ENCODE measurements at regions not wholly inside any gene's neighbourhood (a gene's known extent, or its start where the extent isn't known, plus 50 kb on each side); places are given as distances from the start of the nearest gene placed in this dataset.

DNA sequence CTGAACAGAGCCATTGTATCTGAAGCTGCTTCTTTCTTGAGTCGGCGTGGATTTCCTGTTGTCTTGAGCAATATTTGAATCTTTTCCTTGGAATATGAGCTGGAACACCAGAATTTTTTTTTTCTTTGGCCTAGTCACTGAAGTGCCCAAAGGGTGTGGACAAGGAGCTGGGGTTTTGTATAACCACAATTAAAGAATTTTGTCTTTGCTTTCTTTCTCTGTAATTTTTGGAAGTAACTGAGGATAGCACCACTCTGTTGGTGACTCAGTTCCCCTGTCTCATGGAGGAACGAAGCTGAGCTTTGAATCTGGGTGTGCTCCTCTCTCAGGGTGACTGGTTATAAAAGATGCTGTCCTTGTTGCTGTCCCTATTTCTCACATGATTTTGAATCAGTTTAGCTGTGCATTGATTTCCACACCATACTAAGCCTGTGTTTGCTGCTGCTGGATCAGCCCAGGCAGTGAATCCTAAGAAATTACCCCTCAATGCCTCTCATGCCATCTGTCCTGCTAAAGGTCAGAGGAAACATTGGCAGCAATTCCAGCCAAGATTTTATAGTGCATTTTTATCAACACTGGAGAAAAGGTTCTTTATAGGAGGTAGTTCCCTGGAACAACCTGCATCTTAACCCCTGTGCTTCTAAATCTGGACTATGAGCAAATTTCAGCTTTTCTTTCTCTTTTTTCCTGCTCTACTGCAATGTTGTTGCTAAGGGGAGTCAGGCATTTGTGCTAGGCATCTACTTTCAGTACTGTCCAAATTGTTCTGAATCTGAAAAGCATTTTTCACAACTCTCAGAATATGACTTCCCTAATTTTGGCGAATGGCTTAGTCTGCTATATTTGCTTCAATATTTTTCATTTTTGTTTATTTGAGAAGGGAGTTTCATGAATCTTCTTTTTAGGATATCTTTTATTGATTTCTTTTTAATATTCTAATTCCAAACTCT, 540.8 kb downstream of the SOX6 start:
- no peak for DNase-seq (ENCODE audit: low read depth)

DNA sequence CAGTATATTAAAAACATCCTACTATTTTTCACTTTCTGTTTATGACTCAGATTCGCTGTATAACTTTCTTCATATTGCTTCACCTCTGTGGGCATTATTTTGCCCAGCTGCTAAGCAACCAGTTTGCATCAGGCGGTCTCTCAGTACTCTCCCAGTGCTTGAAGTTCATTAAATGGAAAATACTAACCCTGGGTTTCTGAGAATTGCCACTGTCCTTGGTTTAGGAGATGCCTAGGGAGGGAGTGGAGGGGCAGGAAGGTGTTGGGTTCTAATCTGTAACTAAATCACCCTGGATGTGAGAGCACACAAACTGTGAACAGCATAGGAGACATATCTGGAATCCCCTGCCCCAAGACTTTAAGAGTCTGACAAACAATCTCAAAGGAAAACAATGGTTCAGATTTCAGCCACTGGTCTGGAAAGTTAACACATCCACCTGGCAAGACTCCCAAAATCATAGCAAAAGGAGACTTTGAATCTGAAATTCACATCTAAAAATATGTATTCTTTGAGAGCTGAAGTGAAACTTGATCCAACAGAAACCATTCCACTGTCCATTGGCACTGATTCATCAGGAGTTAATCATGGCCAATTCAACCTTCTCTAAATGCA, 540.0 kb downstream of the SOX6 start:
- no peak for DNase-seq (ENCODE audit: low read depth)

DNA sequence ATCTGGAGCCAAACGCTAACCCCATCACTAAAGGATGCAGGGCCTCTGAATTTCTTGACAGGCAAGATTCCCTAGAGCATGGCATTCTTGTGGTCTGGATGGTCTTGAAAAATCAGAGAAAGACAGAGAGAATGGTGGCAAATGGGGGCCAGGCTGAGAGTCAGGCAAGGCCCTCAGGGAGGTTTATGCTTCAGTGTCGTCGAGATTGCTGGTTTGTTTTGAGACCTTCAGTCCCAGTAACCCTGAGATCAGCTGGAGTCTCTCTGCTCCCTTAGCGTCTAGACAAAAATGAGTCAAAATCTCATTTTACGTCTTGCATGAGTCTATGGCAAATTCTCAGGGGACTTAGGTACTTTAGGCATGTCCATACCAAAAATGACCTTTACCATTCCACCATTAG, 539.3 kb downstream of the SOX6 start:
- no peak for DNase-seq (ENCODE audit: low read depth)

DNA sequence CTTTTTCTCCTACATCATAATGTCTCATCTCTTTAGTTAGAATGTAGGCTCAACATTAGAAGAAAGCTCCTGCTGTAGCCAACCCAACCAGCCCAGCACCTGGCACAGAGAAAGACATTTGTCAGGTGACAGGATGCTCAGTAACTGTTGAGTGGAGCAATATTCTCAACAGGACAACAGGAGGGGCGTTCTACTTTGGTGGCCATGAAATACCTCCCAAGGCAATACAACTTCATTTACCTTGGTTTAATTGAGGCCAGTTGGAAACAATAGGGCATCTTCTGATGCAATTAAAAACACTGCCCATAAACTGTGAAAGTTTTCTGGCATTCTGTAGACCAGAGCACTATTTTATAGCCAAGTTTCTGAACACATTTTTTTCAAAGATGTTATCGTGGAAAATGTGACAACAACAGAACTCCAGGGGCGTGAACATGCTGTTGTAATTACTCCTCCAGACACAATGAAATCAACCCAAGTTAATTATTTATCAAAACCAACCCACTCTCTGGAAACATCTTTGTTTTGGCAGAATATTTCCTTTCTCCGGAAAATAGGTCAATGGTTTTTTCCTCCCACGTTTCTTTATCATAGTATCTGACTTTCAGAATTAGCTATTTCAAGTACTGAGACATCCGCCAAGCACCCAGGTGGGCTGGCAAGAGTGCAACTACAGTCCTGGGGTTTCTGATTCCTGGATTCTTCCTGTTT, 538.1 kb downstream of the SOX6 start:
- no peak for DNase-seq (ENCODE audit: low read depth)

DNA sequence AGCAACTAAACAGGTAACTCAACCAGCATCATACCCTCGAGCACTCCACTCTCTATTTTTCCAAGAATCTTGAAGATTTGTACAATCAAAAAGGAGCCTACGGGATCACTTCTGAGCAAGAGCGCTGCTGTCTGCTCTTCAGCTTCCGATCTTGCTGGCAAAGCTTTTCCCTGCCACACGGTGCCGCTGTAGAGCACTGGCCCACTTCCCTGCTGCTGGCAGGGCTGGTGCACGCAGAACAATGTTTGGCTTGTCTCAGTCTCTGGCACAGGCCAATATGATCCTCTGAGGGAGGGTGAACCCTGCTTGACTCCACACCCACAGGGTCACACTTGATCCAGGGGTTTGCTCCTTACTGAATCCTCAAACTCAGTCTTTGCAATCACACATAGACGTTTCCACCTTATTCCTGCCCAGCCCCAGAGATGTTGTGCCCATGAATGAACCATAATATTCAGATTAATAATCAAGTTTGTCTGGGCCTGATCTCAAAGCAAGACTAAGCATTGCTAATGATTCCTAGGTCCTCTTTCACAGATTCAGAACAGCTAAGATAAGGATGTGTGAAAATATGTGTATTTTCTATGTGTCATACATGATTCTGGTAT, 536.6 kb downstream of the SOX6 start:
- peak; percentile 14 for DNase-seq (ENCODE audit: low read depth)

DNA sequence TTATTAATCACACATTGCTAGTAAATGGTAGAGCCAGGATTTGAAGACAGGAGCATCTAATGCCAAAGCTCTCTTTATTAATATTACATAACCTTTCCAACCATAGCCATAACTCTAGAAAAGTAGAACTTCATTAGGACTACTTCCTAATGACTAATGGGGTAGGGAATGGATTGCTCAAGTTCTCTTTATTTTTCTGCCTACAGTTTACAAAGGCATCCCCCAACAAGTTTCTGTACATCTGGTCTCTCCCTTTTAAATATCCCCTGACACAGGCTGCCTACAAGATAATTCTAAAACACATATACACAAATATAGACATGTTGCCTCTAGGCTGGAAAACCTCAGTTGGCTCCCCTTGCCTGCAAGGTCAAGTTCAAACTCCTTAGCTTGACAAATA, 534.9 kb downstream of the SOX6 start:
- DNase-seq (ENCODE audit: low read depth), result no peak

DNA sequence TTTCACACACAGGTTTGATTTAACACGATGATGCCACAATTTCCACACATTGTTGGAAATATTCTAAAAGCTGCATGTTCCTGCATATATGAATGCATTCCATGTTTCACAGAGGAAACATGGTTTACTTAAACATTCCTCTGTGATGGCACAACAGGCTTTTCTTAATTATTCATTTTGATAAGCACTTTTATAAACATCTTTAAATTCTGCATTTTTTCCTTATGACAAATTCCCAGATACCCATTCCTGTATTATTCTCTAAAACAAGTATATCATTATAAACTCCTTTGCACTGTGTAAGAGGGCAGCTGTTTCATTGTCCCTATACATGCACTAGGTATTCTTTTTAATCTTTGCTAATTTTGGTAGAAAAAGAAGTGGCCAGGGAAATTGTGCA, 532.3 kb downstream of the SOX6 start:
- DNase-seq (ENCODE audit: low read depth), result no peak

DNA sequence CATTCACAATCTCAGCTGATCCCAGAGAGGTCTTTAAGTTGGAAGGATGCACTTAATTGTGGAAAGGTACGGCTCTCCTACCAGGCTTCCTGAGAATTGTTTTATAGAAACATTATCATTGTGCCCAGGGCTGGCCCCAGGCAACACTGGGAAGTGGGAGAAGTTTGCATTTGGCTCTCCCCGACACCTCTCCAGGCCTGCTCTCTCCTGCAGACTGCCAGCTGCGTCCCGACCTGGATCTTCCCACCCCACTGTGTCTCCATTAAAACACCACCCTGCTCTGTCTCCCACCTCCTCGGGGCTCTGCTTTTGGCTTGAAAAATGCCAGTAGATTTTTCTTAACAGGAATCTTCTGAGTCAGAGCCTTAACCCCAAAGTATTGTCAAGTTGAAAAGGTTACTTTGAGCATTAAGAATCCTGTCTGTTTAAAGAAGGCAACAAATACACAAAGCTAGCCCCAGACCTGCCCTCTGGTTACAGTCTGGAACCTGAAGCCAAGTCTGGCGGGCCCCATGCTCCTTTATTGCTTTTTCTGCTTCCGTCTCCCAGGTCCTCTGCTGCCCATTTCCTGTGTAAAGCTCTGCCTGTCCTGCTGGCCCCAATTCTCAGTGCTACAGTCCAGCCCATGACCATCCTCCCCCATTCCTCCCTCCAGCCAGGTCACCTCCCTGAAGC, 530.2 kb downstream of the SOX6 start:
- no peak for DNase-seq (ENCODE audit: low read depth)

DNA sequence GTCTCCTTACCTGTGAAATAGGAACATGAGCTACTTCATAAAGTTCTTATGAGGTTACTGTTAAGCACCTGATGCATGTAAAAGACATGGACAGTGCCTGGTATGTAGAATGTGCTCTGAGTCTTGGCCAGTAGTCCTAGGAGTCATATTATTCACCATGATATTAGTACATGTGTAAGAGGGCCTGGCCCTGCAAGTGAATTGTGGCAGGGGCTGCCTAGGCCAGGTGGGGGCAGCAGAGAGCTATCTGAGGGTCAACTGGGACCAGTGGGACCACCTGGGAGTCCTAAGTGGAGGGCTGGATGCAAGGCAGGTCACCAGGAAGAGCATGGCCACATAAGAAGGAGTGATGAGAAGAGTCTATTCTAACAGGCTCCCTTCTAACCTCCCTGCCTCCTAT, 529.5 kb downstream of the SOX6 start:
- no peak for DNase-seq (ENCODE audit: low read depth)

DNA sequence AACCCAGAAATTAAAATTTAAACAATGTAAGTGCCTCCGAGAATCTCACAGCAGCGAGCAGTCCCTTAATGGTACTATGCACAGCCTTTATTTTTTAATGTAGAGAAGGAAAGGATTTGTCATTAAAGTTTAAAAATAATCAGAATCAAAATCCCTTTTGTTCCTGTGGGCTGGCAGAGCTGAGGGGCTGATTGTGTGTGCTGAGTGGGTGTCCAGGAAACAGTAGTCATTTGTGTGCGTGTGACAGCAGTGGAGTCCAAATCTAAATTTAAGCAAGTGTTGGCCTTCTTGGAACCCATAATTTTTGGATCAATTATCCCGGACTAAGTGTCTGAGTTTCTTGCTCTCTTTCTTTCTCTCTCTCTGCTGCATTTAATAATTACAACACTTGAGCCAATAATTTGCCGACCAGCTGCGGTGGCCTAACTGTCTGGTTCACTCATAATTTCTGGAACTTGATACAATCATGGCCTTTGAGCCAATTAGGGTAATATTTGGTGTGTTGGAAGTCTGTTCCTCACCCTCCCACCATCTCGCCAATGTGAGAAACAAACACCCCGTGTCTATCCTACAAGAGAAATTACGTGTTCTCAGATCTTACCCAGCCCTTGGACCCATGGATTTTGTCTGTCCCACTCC, 528.0 kb downstream of the SOX6 start:
- no peak for DNase-seq (ENCODE audit: low read depth)

DNA sequence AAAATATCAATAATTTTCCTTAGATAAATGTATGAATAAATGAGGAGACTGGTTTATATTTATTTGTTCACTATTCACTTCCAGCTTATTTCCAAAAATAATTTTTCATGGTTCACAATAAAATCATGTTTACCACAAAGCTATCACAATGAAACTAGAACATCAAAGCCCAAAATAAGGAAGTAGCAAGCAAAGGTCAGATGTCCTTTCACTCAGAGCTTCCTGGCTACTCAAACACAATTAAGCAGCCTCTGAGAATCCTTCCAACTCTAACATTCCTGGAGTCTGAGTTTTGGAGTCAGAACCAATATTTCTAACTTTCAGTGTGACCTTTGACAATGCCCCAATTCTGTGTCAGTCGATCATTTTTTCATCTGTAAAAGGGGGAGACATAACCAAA, 527.0 kb downstream of the SOX6 start:
- DNase-seq (ENCODE audit: low read depth), result no peak

DNA sequence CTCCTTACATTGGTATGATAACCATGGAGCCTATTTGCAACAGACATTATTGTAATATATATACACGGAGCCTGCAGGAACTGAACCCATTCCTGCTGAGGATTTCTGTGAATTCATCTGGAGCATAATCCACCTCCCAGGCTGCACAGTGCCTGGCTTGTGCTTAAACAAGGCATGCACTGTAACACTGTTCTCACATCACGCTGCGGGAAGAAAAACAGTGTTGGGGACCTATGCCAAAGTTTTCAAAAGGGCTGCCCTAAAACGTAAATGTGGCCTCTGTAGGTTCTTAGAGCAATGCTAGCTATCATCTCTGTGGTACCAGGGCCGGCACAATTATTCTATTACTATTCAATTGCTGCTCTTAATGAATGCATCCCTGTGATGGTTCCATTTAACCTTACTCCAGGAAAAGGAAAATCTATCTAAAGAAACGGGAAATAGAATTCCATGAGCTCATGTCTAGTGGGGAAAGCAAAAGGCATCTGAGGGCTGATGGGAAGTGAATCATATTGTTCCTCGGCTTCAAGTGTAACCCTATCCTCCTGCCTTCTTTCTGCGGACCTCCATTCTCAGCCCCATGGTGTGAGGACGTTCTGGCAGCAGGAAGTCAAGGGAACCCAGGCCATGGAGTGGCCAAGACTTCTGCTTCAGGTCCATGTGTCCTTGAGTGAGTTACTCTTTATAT, 525.5 kb downstream of the SOX6 start:
- no peak for DNase-seq (ENCODE audit: low read depth)

DNA sequence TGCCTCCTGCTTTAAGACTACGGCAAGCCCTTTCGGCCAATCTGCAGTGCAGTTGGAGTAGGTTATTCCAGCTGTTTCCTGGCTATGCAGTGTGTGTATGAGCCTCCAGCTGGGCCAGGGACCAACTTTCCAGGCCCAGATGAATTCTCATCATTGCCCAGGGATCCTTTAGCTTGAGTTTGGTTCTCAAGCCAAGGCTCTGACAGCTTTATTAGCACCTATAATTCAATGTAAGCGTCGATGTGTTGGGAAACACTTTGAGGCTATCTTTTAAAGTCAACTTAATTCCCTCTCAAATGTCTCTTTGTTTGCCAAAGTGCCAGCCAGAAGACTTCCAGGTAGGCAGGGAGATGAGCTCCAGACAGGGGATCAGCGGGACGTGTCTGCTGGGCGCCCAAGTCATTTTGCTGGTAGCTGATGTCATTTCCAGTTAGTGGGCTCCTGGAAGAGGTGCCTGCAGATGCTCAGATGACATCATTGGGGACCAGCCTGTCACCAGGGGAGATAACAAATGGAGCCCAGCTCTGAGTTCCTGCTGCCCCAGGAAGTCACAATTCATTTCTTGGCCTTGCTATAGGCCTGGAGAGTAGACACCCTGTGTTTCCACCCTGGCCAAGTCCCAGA, 520.4 kb downstream of the SOX6 start:
- no peak for DNase-seq (ENCODE audit: low read depth)

DNA sequence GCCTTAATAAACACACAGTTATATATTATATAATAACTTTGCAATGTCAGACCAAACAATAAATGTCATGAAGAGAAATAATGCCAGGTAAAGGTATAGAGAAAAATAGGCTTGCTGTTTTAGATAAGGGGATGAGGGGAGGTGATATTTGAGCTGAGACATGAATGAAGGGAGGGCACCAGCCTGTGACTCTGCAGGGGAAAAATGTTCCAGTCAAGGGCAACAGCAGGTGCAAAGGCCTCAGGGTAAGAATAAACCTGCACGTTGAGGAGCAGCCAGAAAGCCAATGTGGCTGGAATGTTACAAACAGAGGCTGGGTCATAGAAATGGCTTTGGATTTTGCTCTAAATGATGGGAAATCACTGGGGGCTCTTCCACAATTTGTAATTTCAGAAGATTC, 519.6 kb downstream of the SOX6 start:
- no peak for DNase-seq (ENCODE audit: low read depth)

DNA sequence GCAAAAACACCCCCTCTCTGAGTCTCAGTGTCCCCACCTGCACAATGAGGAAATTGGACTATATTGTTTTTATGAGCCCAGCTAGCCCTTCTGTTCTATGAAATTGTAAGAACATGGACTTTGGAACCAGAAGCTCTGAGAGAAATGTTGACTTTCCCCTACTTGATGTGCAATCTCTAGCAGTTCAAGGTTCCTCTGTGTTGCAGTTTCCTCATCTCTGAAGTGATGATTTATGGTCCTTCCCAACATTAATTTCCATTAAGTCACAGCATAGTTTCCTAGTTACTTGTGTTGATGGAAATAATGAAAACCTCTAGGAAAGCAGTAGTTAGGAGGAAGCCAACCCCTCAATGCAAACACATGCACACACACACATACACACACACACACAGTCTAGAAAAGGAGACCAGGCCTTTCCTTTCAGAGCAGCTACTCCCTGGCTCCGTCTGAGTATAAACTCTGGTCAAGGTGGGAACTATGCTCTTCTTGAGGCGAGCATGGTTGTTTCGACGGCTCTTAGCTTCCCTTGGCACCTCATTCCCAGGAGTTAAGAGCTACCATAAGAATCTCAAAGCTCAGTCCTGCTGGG, 518.4 kb downstream of the SOX6 start:
- DNase-seq (ENCODE audit: low read depth), result no peak

DNA sequence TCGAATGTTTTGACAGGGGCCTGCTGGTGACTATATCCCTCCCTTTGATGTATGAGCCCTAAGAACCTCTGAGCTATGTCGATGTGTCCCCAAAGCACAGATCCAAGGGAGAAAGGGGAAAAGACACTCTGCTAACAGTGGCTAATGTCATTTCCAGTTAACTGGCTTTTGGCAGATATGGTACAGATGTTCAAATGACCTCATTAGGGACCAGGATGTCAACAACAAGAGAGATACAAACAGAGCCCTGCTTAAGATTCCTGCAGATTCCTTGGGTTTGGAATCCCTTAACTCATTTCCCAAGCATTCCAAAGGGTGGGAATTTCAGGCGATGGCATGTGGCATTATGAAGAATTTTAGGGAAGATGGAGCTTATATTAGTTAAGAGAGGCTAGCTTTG, 517.3 kb downstream of the SOX6 start:
- DNase-seq (ENCODE audit: low read depth), result no peak

DNA sequence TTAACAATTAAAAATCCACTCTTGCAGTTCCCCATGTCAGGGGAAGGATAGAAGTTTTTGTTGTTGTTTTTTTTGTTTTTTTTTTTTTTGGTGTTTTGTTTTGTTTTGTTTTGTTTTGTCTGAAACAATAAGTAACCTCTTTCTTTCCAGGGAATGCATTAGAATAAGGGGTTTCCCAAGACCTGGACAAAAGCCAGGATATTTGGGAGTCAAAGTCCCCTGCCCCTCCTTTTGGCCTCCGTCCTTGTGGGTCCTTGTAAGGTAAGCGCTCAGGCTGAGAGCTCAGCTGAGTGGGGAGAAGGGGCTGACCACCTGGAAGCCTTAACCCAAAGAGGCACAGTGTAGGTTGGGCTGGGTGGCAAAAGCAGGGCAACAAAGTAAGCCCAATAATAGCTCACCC, 515.4 kb downstream of the SOX6 start:
- DNase-seq (ENCODE audit: low read depth), result no peak

DNA sequence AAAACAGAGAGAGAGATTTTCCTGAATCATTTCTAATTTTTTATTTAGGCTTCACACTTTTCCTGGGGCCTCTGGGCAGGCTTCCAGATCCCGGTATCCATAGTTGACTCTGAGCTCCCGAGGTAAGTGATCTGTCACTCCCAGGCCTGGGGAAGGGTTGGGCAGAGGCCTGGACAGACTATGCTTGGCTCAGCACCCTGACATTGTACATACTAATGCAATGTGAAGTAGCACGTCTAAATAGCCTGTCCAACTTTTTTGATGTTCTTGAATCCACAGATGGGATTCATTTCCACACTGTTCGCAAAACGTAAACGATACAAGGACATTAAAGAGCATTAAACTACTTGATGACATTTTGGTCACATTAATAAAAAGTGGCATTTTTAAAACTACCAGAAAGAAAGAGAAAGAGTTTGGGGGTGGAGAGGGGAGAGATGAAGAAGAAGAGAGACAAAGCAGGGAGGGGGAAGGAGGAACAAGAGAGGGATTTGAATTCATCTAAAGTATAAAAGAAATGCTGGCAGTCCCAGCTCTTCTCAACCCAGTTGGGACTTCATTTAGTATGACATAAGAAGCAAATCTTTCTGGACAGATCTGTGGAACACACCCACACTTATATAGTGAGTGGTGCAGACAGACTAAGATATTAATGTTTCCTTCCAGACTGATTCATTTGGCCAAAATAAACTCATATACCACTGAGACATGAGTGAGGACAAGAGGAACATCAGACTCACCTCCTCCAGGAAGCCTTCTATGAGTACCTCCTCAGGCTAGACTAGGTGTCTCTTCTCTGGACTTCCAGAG, 514.2 kb downstream of the SOX6 start:
- DNase-seq (ENCODE audit: low read depth), result no peak

DNA sequence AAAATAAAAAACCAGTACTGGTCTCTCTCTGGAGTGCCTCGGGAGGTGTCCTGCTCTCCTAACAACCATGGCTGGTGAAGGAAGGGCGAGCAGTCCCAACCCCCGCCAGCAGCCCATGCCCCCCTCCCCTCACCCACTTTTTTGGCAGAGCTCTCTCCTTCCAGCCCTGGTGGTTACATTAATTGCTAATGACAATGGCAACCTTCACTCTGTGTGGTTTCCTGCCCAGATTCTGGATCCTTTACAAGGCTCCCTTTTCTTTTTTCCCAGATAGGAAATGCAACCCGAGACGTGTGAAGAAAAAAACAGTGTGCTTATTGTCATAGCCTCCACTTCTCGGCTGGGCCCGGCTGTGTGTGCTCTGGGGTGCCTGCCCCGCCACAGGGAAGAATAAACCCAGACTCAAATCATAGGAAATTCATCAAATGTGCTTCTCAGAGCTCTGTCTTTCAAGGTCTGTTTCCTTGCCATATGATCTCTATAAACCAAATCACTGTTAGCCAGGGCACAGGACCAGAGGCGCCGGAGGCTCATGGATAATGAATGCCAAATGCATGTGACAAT, 513.0 kb downstream of the SOX6 start:
- DNase-seq (ENCODE audit: low read depth), result no peak

All from stimulated activated CD8-positive, alpha-beta memory T cell treated with anti-CD3 and anti-CD28 coated beads, Interleukin-4, amount 100 ng/mL, for 24 hours (primary cell).